GM18517 (cell line): ENCODE measurements at regions not wholly inside any gene's neighbourhood (a gene's known extent, or its start where the extent isn't known, plus 50 kb on each side); places are given as distances from the start of the nearest gene placed in this dataset.

Experiments used
- ATAC-seq: cut with Tn5 transposase; IDR thresholded peaks from one replicate; pipeline ENCODE4 v1.9.1; 2021; ENCODE audit warnings: mild to moderate bottlenecking, moderate library complexity; ENCODE audit not compliant: unreplicated experiment

DNA sequence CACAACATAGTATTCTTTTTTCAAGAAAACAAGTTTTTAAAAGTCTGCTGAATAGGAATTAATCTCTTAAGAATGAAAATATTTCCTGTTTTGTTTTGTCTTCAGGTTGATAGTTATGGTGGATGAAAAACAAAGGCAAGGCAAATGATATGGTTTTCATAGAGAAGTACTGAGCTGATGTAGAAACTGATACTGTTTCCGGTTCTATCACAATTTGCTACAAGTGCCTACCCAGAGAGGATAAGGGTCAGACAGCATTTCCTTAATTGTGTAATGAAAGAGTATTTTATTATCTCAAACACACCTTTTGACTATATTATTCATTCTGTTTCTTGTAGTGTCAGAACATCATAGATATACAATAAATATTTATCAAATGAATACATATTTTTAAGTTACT is 836.3 kb downstream of the SQOR start:
- no peak for ATAC-seq

DNA sequence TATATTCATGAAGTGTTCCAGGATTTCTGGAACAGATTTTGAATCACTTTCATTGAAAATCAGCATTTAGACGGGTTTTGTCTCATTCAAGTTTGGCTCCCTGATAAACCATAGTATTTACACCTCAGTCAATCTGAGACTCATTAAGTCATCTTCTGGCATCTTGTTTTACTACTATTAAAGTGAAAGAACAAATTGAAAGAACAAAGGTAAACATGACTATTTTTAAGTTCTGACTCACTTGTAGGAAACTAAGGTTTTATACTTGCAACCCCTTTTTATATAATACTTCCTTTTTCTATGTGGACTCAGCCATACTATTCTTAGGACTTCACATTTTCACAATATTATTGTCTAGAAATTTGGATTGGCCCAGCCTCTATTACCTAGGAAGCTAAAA is 854.4 kb downstream of the SQOR start:
- no peak for ATAC-seq

DNA sequence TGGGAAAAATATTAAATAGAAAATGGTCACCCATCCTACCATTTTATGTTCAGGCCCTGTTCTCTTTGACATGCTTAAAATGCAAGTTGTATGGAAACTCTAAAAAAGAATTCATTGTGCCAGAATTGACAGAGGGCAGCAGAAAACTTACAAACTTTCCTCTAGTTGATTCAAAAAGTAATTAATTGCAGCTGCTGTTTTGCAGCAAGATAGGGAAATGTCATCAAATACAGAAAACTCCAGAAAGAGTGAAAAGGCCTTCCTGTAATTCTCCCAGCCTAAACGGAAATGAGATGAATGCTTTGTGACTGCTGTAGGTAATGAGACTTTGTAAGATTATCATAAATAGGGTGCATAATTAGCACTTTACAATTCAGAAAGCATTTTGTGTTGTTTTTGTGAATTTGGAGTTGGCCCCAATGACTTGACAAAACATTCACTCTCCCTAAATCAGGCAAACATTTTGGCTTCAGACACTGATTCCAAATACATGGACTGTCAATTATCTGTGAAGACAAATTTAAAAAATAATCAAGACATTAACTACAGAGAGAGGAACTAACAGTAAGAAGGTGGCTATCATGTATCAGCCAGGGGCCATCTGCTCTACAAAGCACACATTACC is 861.8 kb downstream of the SQOR start:
- ATAC-seq, result no peak

DNA sequence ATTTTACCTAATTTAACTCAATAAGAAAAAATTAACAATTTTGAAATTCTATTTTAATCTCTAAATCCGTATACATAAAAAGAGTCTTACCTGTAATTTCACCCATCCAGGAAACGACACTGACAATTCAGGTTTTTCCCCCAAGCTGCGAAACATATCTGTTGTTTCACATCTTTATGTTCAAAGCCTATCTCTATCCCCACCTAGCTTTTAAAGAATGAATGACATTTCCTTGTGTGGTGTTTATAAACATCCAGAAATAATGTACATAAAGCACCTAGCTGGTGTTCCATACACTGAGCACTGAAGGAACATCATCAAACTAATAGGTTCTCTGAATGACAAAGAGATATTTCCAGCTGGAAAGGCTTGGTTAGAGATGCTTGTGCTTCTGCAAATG is 867.8 kb downstream of the SQOR start:
- ATAC-seq, result no peak

DNA sequence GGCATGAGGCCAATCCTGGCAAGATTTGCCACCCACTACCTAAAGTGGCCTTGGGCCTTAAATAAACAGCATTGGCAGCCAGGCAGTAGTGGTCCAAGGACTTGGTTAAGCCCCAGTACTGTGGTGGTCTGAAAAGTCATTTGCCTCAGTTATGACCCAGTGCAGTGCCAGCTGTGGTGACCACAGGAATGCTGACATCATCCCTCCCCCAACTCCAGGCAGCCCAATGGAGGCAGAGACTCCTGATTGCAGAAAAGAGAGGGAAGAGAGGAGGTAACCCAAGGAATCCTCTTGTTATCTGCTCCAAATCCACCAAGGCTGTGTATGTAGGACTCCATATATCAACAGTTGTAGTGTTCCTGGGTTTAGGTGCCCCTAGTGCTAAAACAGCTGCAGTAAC is 883.6 kb downstream of the SQOR start:
- ATAC-seq, result no peak

DNA sequence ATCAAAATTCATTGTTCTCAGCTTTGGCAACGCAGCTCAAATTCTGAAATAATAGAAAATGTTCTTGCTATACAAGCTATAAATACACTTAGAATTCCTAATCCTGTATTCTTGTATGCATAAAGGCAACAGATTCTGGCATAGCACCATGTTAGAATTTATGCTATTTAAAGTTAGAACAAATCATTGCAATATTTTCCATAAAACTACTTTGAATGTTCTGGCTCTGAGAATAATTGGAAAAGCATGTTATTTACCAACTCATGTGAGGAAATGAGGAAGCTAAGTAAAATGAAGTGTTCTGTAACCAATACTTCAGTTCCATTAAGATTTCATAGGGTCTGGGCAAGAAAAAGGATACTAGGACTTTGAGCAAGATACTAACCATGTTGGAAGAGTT is 888.9 kb downstream of the SQOR start:
- ATAC-seq, result no peak

DNA sequence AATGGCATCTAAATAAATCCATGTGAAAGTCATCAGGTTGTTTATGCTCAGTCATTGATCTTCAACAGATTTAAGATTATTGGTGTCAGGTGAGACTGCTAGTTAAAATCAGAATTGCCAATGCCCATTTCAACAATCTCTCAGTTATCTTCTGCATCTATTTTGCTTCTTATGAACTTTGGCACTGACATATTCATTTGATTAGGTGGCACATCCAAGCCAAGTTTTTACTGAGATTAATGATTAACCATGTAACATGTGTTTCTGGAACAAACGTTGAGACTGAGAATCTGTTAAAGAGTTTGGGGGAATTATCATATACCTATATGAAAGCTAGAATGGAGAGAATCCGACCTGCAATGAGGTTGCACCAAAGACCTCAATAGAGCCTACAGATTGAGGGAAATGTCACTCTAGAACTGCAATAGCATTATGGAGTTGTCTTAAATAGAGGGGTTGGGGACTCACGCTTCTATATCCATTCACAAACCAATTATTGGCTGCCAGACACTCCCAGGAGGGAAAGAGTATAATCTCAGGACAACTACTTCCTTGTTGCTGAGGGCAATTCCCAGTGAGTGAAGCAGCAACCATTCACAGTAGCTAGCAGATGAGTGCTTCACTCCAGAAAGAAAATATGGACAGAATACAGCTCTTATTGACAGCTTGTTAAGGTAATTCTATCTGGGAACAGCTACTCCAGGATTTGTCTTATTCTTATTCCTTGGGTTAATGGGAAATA is 891.3 kb downstream of the SQOR start:
- no peak for ATAC-seq

DNA sequence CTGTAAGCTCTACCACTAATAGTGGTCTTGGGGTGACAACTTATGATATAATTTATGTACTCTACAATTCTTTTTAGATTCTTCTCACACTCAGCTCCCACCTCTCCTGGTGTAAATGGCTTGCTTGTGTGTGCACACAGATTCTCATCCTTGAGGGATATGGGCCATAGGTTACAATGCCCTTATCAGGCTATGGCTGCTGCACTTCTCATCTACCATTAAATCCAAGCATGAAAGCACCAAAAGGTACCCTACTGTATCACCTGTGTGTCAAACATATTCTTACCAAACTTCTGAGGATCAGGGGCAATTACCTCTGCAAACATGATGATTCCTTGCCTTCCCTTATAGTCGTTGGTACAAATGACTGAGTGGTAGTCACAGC is 891.9 kb downstream of the SQOR start:
- ATAC-seq, result no peak

DNA sequence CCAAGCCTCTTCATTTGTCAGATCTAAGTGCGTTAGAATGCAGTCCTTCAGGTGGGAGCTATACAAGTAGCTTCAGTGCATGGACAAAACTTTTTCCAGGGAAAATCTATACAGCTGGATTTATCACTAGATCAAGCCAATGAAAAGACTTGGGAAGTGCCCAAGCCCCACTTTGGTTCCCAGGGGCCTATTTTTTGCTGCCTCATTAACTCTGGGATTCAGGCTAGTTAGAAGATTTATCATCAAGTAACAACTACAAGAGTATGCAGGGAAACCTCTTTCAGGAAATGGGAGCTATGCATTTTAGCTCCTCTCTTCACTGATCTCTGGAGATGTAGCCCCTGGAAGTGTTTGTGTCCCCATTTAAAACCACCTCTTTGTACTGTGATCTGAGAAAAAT is 908.8 kb downstream of the SQOR start:
- ATAC-seq, result no peak

DNA sequence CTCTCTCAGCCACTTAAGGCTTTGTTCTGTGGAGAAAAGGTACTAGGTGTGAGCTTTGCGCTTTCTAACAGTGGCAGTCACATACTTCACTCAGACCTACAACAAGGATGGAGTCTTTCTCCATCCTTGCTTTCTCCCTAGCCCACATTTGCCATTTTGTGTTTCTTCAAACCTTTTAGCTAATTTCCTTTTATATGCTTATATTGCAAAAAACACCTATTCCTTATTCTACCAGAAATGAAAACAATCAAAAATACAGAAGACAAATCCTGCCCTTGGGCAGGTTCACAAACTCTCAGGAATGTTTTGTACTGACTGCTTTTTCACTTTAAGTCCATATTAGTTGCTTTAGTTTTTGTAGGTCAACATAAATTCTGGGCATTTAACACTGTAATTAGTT is 914.2 kb downstream of the SQOR start:
- ATAC-seq, result no peak

DNA sequence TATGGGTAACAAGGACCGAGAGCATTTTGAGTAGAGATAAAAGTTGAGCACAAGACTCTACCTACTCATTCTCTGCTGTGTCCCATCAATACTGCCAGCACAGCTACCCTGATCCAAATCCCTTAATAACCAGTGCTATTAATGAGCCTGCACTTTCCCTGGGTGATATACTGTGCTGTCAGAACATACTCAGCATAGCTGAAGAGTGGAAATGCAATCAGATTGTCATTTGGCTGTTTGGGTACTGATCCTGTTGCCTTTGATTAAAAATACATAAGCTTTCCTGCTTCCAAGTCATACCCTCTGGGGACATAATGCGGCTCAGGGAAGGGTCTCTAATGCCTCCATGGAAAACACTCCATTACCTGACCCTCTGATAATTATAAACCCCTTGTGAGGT is 917.5 kb downstream of the SQOR start:
- no peak for ATAC-seq

DNA sequence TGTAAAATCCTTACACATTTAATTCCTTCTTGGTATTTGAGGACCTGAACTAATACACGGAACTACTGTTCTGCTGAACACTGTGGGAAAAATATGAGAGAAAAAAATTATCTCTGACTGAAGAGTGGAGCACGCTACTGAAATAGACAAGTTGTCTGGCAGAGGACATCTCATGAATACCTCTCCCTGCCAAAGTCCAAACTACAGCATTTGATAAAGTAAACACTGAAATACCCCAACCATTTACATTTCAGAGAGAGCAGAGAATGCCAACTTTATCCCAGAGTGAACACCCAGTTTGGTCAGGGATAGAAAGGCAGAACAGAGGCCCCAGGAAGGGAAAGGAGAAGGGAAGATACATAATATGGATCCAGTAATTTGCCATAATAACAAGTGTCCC is 920.7 kb downstream of the SQOR start:
- ATAC-seq, result no peak

DNA sequence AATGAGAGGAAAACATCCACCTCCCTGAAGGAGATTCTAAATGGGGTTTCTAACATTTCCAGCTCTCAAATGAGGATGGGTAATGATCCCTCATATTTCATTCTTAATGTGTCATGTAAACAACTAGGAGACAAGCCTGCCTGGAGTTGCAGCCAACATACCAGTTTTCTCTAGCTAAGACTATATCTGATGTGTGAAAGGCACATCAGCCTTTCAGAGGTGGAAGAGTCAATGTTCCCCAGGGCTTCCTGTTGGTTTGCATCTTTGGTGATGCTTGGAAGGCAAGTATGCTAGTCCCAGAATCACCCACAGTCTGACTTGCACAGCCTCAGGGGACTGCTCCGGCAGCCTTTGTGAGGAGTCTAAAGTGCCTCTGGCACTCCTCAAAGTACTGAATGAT is 921.2 kb downstream of the SQOR start:
- no peak for ATAC-seq

DNA sequence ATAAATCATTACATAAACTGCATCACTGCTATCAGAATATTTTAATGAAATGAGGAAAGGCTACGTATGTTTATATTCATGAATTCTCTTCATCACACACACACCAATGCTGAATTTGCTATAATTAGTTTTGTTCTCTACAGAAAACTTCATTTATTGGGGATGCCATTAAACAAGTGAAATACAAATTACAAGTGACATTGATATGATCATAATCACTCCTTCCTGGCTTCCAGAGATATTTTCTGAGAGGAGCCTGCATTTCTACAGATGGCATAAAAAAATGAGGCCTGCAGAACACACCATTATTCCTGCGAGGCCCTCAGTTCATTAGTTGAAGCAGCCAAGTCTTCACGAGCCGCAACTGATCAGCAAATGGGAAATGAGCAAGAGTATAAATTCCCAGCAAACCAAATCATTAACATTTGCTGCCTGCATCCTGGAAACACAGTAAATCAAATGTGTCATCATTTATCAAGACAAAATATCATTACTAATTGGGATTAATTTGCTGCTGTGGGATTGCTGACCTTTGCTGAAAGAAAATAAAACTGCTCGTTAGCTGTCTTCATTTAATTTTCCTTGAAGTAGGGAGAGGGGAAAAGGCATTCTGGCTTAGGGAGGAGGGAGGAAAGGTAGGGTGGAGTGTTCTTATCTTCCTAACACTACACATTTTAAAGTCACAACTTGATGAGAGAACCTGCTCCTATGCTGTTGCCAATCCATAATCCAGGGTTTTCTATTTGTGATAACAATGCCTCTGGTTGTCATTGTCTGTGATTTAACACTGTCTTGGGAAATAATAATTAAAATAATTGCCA is 921.9 kb downstream of the SQOR start:
- no peak for ATAC-seq

DNA sequence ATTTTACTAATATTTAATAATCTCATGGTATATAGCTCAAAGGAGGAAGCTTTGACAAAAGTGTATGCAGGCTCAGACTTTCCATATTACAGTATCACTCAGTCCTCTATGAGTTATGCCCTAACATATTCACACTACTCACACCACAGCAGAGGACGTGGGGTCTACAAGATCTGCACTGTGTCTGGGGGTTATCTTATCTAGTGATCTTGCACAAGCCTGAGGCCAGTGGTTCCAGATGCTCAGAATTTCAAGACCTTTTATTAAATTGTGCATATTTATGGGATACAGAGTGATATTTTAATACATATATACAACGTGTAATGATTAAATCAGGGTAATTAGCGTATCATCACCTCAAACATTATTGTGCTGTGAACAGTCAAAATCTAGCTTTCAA is 933.1 kb downstream of the SQOR start:
- ATAC-seq, result no peak

DNA sequence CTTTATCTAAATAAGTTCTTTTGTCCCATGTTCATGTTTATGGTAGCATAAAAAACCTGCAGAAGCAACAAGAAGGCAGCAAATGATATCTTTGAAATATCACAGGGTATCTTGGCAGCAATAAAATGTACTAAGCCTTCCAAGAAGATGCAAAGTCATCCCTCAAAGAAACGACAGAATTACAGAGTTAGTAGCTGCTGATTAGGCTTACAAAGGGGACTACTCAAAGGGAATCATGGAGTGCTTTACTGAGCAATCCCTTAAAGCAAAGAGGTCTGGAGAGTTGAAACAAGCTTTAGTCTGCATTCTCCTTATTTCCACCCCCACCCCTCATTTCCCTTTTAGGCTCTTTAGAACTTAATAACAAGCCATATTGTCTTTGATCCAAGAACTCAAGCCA is 935.0 kb downstream of the SQOR start:
- ATAC-seq, result no peak

DNA sequence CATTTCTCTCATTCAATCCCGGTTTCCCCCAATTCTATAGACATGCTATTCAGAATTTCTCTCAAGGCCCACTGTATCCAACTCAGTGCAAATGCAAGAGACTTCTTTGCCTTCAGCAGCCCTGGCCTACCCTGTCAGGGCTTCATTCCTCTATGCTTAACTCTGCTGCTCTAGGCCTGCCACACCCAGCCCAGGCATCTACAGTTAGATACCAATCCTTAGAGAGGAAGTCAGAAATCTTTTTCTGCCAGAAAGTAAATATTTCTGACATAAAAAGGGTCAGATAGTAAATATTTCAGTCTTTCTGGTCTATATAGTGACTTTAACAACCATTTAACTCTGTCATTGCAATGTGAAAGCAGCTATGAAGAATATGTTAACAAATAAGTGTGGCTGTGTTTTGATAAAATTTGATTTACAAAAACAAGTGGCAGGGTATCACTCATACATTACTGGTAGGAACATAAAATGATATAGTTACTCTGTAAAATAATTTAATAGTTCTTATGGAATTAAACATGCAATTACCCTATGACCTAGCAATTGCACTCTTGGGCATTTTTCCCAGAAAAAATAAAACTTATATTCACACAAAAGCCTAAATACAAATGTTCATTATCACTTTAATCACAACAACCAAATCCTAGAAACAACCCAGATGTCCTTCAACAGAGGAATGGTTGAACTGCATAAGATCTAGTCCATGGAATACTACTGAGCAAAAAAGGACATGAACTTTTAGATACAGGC is 942.0 kb downstream of the SQOR start:
- ATAC-seq, result no peak

DNA sequence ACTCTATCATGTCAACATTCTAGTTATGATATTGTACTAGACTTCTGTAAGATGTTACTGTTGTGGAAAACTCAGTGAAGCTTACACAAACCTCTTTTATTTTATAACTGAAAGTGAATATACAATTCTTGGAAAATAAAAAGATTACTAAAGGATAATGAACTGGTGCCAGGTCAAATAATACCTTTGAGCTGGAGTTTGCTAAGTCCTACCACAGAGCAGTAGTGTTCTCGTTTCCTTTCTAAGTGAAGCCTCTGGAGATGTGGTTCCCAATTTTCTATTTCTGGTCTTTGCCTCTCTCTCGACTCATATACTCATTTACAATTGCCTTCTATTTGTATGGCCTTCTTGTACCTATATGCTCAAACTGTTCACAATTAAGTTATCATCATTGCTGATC is 942.9 kb downstream of the SQOR start:
- ATAC-seq, result no peak

DNA sequence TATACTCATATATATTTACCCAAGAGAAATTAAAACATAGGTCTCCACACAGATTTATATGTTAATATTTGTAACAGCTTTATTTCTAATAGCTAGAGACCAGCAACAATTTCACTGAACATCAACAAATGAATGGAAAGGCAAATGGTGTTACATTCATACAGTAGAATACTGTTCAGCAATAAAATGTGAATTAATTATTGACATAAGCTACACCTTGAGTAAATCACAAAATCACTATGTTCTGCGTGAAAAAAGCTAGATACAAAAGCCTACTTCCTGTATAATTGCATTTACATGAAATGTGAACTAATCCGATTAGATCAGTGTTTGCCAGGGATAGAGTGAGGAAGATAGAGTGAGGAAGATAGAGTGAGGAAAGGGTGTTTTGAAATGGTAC is 945.7 kb downstream of the SQOR start:
- no peak for ATAC-seq

DNA sequence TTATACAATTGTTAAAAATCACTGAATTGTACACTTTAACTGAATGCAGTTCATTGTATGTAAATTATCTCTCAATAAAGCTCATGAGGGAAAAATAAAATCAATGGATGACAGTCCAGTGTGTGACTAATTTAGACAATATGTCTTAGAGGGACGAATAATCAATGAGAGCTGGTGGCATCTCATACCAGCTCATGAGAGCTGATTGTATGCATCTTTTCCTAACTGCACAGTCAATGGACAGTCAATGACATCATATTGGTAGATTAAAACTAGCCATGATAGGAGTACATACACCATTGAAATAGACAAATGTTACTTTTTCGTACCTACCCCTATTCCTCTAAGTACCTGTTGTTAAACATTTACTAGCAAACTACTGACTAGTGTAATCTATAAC is 946.1 kb downstream of the SQOR start:
- no peak for ATAC-seq

DNA sequence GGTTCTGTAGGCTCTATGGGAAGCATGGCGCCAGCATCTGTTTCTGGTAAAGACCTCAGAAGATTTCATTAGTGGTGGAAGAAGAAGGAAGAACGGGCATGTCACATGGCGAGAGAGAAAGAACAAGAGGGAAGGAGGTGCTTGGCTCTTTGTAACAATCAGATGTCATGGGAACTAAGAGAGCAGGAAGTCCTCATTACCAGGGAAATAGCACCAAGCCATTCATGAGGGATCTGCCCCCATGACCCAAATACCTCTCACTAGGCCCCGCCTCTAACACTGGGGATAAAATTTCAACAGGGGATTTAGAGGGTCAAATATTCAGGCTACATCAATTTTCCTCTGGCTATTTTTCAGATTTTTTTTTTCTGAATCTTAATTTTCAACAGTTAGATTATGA is 954.3 kb downstream of the SQOR start:
- no peak for ATAC-seq
